22Rv1 (cell line): ENCODE measurements at regions not wholly inside any gene's neighbourhood (a gene's known extent, or its start where the extent isn't known, plus 50 kb on each side); places are given as distances from the start of the nearest gene placed in this dataset.

Experiments used
- CTCF ChIP-seq: fragments of 450-650 bp; IDR thresholded peaks from 2 replicates; pipeline ENCODE4 v1.5.1; 2017; ENCODE audit warnings: mild to moderate bottlenecking
- ZFX ChIP-seq: fragments of 450-650 bp; IDR thresholded peaks from 2 replicates; pipeline ENCODE4 v1.6.1; 2017; ENCODE audit warnings: antibody characterized with exemption, borderline replicate concordance

DNA sequence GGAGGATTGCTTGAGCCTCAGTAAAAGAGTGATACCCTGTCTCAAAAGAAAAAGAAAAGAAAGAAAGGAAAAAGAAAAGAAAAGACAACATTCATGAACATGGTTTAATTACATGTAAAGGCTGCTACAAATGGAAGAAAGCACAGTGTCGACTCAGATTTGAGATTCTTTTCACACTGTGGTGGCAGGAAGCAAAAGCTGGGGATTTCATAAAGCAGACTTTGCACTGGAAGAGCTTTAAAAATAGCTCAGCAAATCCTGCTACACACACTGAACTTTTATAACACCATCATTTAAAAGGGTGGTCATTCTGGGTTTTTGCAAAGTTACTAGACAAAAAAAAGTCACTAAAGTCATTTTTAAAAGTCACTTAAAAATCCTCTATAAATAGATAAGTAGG lies 140.8 kb downstream of the CEMIP2 start:
- no peak for TF ChIP-seq CTCF
- TF ChIP-seq ZFX: no peak
